Astrocyte of the cerebellum (primary cell): ENCODE measurements at regions not wholly inside any gene's neighbourhood (a gene's known extent, or its start where the extent isn't known, plus 50 kb on each side); places are given as distances from the start of the nearest gene placed in this dataset.

Experiments
- DNase-seq: peaks from one replicate; pipeline ENCODE4 v3.0.0-alpha.2; 2011; ENCODE audit warnings: low read depth
- H3K4me3 ChIP-seq: 2 replicates; pipeline ENCODE4 v1.5.1; 2011; ENCODE audit warnings: mild to moderate bottlenecking, low read depth, low read length, moderate library complexity
- in situ Hi-C: cut with HindIII; loops from 2 replicates; pipeline ENCODE4 v1.10.0; 2017; ENCODE audit warnings: low sequenced_read_pairs
- TF ChIP-seq, protein P1 (sequence below): IDR thresholded peaks from 2 replicates; pipeline ENCODE4 v1.5.1; 2012; ENCODE audit warnings: low read length, low read depth, moderate library complexity, mild to moderate bottlenecking; ENCODE audit errors: missing control alignments

DNA sequence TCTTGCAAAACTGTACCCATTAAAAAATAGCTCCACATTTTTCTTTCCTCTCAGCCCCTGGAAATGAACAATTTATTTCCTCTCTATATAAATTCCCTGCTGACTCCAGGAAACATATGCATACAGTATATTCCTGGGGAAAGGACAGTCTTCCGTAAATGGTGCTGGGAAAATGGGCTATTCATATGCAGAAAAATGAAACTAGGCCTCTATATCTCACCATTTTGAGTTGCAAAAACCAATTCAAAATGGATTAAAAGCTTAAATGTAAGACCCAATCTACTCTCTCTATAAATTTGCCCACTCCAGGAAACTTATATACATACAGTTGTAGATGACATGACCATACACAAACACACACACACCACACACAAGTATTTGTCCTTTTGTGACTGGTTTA is 85.9 kb upstream of the GPR149 start:
- in situ Hi-C loops = no loop called here
- TF ChIP-seq, protein P1, sequence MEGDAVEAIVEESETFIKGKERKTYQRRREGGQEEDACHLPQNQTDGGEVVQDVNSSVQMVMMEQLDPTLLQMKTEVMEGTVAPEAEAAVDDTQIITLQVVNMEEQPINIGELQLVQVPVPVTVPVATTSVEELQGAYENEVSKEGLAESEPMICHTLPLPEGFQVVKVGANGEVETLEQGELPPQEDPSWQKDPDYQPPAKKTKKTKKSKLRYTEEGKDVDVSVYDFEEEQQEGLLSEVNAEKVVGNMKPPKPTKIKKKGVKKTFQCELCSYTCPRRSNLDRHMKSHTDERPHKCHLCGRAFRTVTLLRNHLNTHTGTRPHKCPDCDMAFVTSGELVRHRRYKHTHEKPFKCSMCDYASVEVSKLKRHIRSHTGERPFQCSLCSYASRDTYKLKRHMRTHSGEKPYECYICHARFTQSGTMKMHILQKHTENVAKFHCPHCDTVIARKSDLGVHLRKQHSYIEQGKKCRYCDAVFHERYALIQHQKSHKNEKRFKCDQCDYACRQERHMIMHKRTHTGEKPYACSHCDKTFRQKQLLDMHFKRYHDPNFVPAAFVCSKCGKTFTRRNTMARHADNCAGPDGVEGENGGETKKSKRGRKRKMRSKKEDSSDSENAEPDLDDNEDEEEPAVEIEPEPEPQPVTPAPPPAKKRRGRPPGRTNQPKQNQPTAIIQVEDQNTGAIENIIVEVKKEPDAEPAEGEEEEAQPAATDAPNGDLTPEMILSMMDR = no peak

DNA sequence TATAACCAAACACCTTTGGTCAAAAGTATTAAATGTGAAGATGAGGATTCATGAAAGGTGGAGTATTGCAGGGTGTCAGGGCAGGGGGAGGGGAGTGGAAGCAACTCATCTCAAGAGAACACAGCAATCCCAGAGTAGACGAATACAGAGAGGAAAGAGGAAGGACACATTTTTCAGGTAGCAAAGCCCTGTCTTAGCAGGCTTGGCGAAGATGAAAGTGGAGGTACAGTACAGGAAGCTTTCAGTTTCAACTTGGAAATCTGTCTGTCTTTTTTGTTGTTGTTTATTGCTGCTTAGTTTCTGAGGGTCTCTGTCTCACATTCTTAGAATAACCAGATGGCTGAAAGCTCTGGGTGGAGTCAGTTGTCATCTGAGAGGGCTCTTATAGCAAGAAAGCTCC is 80.8 kb upstream of the GPR149 start:
- no peak overlapping the region for H3K4me3 ChIP-seq
- no peak for DNase-seq
- in situ Hi-C loops = no loop called here
- TF ChIP-seq, protein P1 = no peak

More for the DNA sequence above, 85.9 kb upstream of the GPR149 start:
- DNase-seq = no peak
- no peak overlapping the region for H3K4me3 ChIP-seq

DNA sequence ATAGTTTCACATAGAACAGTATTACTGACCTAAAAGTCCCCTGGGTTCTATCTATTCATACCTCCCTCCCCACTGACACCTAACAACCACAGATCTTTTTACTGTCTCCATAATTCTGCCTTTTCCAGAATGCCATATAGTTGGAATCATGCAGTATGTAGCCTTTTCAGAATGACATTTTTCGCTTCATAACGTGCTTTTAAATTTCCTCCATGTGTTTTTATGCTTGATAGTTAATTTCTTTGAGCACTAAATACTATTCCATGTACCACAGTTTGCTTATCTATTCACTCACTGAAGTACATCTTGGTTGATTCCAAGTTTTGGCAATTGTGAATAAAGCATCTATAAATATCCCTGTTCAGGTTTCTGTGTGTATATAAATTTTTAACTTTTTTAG is 77.7 kb upstream of the GPR149 start:
- DNase-seq = no peak
- in situ Hi-C loops = no loop called here
- TF ChIP-seq, protein P1 = no peak
- H3K4me3 ChIP-seq = no peak overlapping the region

DNA sequence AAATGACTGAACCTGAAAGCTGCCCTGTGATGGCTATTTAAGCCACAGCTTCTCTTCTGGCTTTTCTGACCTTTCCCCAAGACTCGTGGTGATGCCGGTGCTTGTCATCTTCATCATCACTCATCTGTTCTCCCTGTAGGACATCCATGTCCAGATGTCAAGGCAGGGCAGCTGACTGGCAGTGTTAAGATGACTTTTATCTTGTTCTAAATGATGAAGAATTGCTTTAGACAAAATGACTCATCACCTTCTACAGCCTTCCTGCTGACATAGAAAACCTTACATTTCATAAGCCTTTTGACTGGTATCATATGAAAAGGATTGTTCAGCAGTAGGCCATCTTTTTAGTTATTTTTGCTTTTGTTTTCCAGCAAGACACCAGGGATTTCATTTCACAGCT is 67.0 kb upstream of the GPR149 start:
- H3K4me3 ChIP-seq = no peak overlapping the region
- DNase-seq = no peak
- in situ Hi-C loops = no loop called here
- TF ChIP-seq, protein P1 = no peak

DNA sequence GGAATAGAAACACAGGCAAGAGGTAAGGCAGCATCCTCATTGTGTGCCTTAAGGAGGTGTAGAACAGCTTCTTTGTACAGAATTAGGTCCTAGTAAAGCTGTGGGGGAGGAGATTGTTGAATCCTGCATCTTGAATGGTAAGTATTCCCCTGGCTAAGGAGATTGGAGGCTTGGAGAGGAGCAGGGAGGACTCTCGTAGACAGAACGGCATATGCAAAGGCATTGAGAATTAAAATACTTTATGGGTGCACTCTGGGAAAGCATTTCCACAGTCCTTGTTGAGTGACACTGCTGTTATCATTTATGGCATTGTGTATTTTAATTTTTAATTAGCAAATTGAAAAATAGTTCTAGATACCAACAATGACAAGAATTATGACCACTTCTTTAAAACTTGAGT is 66.5 kb upstream of the GPR149 start:
- no peak overlapping the region for H3K4me3 ChIP-seq
- TF ChIP-seq, protein P1 = no peak
- in situ Hi-C loops = no loop called here
- DNase-seq = no peak

DNA sequence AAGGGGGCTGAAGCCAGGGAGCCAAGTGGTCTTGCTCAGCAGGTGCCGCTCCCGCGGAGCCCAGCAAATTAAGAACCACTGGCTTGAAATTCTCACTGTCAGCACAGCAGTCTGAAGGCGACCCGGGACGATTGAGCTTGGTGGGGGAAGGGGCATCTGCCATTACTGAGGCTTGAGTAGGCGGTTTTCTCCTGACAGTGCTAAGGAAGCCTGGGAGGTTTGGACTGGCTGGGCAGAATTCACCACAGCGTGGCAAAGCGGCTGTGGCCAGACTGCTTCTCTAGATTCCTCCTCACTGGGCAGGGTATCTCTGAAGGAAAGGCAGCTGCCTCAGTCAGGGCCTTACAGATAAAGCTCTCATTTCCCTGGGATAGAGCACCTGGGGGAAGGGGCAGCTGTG is 57.0 kb upstream of the GPR149 start:
- no peak for DNase-seq
- TF ChIP-seq, protein P1 = no peak
- H3K4me3 ChIP-seq = no peak overlapping the region
- in situ Hi-C loops = loop anchor here (5.0 kb wide), 1 partner anchor 75 kb away; no protein-coding TSS in a partner anchor

DNA sequence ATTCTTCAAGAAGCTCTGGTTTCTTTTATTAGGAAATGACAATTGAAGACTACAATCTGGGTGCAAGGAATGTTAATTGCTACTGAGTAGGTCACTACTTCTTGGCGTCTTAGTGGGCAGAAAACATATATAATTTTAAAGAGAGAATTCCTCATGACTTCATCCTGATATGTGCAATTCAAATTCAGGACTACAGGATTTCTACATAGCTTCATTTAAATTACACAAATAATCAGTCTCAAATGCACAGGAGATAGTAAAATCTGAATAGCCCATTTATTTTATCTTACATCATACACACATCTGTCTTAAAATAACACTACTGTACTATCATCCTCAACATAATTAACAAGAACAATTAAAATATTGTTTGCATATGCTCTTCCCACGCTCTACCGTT is 52.5 kb upstream of the GPR149 start:
- in situ Hi-C loops = no loop called here
- no peak for DNase-seq
- TF ChIP-seq, protein P1 = no peak
- H3K4me3 ChIP-seq = no peak overlapping the region
